22Rv1 (cell line): ENCODE measurements at regions not wholly inside any gene's neighbourhood (a gene's known extent, or its start where the extent isn't known, plus 50 kb on each side); places are given as distances from the start of the nearest gene placed in this dataset.
"Not testable (repeated sequence)": the region's sequence is repeated elsewhere in the genome, so short reads cannot be mapped to it uniquely, and the experiment has no call there.

ENCODE experiments used
- H3K27ac ChIP-seq: fragments of 450-650 bp; 2 replicates; pipeline ENCODE4 v1.5.1; 2017
- ZFX ChIP-seq: fragments of 450-650 bp; IDR thresholded peaks from 2 replicates; pipeline ENCODE4 v1.6.1; 2017; ENCODE audit warnings: antibody characterized with exemption, borderline replicate concordance
- TF ChIP-seq, protein P1 (sequence below): fragments of 450-650 bp; IDR thresholded peaks from 2 replicates; pipeline ENCODE4 v1.5.1; 2017; ENCODE audit warnings: mild to moderate bottlenecking

DNA sequence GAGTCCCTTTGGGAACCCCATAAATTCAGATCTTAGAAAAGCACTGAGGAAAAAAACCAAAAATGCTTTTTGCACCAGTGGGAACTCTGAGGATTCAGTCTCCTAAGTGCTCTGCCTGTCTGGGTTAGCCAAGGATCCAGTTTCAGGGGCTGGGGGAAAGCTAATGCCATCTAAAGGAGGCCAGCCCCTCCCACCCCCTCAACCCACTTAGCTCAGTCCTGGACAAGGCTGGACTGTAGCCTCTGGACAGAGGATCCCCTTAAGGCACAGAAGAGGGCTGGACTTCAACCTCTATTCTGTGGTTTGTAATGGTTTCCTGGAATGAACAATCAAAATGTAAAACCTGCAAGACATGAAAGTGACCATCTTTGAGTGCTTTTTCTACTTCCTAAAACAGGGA, 356.1 kb upstream of the ZFHX3 start:
- no peak for TF ChIP-seq ZFX
- TF ChIP-seq, protein P1, sequence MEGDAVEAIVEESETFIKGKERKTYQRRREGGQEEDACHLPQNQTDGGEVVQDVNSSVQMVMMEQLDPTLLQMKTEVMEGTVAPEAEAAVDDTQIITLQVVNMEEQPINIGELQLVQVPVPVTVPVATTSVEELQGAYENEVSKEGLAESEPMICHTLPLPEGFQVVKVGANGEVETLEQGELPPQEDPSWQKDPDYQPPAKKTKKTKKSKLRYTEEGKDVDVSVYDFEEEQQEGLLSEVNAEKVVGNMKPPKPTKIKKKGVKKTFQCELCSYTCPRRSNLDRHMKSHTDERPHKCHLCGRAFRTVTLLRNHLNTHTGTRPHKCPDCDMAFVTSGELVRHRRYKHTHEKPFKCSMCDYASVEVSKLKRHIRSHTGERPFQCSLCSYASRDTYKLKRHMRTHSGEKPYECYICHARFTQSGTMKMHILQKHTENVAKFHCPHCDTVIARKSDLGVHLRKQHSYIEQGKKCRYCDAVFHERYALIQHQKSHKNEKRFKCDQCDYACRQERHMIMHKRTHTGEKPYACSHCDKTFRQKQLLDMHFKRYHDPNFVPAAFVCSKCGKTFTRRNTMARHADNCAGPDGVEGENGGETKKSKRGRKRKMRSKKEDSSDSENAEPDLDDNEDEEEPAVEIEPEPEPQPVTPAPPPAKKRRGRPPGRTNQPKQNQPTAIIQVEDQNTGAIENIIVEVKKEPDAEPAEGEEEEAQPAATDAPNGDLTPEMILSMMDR, result no peak
- H3K27ac ChIP-seq, result no peak overlapping the region

DNA sequence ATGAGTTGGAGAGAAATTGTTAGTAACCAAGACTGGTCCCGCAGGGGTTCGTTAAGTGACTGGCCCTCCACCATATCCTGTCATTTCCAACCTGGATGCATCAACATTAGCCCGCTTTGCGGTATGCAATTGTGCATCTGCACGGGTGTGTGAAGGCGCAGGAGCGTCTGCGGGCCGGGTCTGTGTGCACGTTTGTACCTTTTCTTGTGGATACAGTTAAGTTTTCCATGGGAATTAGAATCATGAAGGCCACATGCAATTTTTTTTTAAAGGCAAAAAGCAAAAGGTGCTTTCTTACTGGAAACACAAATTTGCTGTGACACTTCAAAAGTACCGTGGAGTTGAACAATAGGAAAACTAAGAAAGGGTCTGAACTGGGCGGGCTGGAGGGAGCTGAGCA, 355.4 kb upstream of the ZFHX3 start:
- H3K27ac ChIP-seq, result no peak overlapping the region
- no peak for TF ChIP-seq ZFX
- TF ChIP-seq, protein P1, result no peak

GRCh38 chr16:73400951-73401350, 353.0 kb upstream of the ZFHX3 start:
- TF ChIP-seq ZFX, result no peak
- TF ChIP-seq, protein P1, result no peak
- no peak overlapping the region for H3K27ac ChIP-seq

GRCh38 chr16:73399997-73400396, 352.1 kb upstream of the ZFHX3 start:
- H3K27ac ChIP-seq, result no peak overlapping the region
- TF ChIP-seq ZFX, result no peak
- TF ChIP-seq, protein P1, result no peak

DNA sequence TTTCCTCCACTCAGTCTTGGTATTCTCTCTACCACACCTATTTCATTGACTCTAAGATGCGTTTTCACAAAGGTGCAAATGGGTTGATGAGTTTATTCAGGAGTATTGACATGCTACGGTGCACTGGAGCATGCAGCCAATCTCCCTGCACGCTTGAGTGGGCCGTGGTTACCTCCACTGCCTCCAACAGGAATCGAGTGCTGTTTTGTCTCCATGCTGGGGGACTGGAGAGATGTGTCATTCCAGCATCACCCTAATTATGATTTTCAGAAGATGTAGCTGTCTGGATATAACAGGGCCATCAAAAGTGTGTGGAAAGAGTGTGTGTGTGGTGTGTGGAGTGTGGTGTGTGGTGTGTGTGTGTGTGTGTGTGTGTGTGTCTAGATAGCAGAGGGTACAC, 351.6 kb upstream of the ZFHX3 start:
- no peak overlapping the region for H3K27ac ChIP-seq
- TF ChIP-seq, protein P1, result no peak
- no peak for TF ChIP-seq ZFX

DNA sequence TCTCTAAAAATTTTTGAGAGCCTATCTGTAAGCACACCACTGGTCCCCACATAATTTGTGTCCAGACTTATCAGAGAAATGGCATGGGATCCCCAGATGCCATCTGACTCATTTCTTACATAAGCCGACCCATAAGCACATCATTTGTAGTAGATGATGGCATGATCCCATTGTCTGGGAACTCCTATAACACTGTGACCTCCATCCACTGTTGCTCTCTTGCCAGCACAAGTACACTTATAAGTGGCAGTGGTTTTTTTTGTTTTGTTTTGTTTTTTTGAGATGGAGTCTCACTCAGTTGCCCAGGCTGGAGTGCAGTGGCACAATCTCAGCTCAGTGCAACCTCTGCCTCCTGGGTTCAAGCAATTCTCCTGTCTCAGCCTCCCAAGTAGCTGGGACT, 350.7 kb upstream of the ZFHX3 start:
- not testable (repeated sequence) for H3K27ac ChIP-seq

GRCh38 chr16:73396556-73396955, 348.6 kb upstream of the ZFHX3 start:
- TF ChIP-seq, protein P1, result no peak
- no peak overlapping the region for H3K27ac ChIP-seq

GRCh38 chr16:73390936-73391335, 343.0 kb upstream of the ZFHX3 start:
- no peak overlapping the region for H3K27ac ChIP-seq
- TF ChIP-seq, protein P1, result no peak
- no peak for TF ChIP-seq ZFX
